Activated gamma-delta T cell treated with Interleukin-2 at 50 U/mL for 16 hours (primary cell): ENCODE measurements at regions not wholly inside any gene's neighbourhood (a gene's known extent, or its start where the extent isn't known, plus 50 kb on each side); places are given as distances from the start of the nearest gene placed in this dataset.
"Not testable (repeated sequence)": the region's sequence is repeated elsewhere in the genome, so short reads cannot be mapped to it uniquely, and the experiment has no call there.

Source experiments
- DNase-seq: peaks from one replicate; pipeline ENCODE4 v3.0.0-alpha.2; 2020

- no peak for DNase-seq
Observed at GRCh38 chr4:58359590-58359989, 1249.4 kb upstream of the IGFBP7 start.

- DNase-seq = no peak
Observed at GRCh38 chr4:58357947-58358346, 1247.8 kb upstream of the IGFBP7 start.

- no peak for DNase-seq
Observed at GRCh38 chr4:58325070-58325469, 1214.9 kb upstream of the IGFBP7 start.

GRCh38 chr4:58313444-58313843 lies 1203.3 kb upstream of the IGFBP7 start:
- DNase-seq = no peak

- DNase-seq = no peak
Observed at GRCh38 chr4:58303456-58303855, 1193.3 kb upstream of the IGFBP7 start.

GRCh38 chr4:58301376-58301999 lies 1191.3 kb upstream of the IGFBP7 start:
- no peak for DNase-seq

GRCh38 chr4:58286335-58286734 lies 1176.2 kb upstream of the IGFBP7 start:
- DNase-seq = no peak

- not testable (repeated sequence) for DNase-seq
Observed at GRCh38 chr4:58280928-58281327, 1170.7 kb upstream of the IGFBP7 start.

GRCh38 chr4:58275856-58276255 lies 1165.7 kb upstream of the IGFBP7 start:
- no peak for DNase-seq

- DNase-seq = no peak
Observed at GRCh38 chr4:58274553-58274952, 1164.4 kb upstream of the IGFBP7 start.

GRCh38 chr4:58272311-58272710 lies 1162.1 kb upstream of the IGFBP7 start:
- no peak for DNase-seq

GRCh38 chr4:58265734-58266133 lies 1155.5 kb upstream of the IGFBP7 start:
- no peak for DNase-seq

- DNase-seq = no peak
Observed at GRCh38 chr4:58261526-58261925, 1151.3 kb upstream of the IGFBP7 start.

GRCh38 chr4:58254291-58254690 lies 1144.1 kb upstream of the IGFBP7 start:
- DNase-seq = no peak

GRCh38 chr4:58252656-58253055 lies 1142.5 kb upstream of the IGFBP7 start:
- DNase-seq = no peak

GRCh38 chr4:58247792-58248191 lies 1137.6 kb upstream of the IGFBP7 start:
- DNase-seq = no peak

GRCh38 chr4:58225460-58225859 lies 1115.3 kb upstream of the IGFBP7 start:
- no peak for DNase-seq

- DNase-seq = no peak
Observed at GRCh38 chr4:58219179-58219578, 1109.0 kb upstream of the IGFBP7 start.

GRCh38 chr4:58216461-58216860 lies 1106.3 kb upstream of the IGFBP7 start:
- DNase-seq = no peak

GRCh38 chr4:58214376-58214775 lies 1104.2 kb upstream of the IGFBP7 start:
- DNase-seq = no peak

GRCh38 chr4:58209551-58209950 lies 1099.4 kb upstream of the IGFBP7 start:
- DNase-seq = no peak

GRCh38 chr4:58209001-58209400 lies 1098.8 kb upstream of the IGFBP7 start:
- no peak for DNase-seq

GRCh38 chr4:58205446-58206235 lies 1095.5 kb upstream of the IGFBP7 start:
- DNase-seq = no peak

- no peak for DNase-seq
Observed at GRCh38 chr4:58192217-58192616, 1082.0 kb upstream of the IGFBP7 start.

- DNase-seq = no peak
Observed at GRCh38 chr4:58191109-58191508, 1080.9 kb upstream of the IGFBP7 start.
